Dermis microvascular lymphatic vessel endothelial cell (primary cell): ENCODE measurements at regions not wholly inside any gene's neighbourhood (a gene's known extent, or its start where the extent isn't known, plus 50 kb on each side); places are given as distances from the start of the nearest gene placed in this dataset.
"Not testable (repeated sequence)": the region's sequence is repeated elsewhere in the genome, so short reads cannot be mapped to it uniquely, and the experiment has no call there.

ENCODE experiments used
- DNase-seq, 2 donors: peaks; one replicate each; pipeline versions ENCODE4 v3.0.0 to v3.0.0-alpha.2; 2010; ENCODE audit warnings: low read depth in 2 of 2

- no peak for DNase-seq
Measured at GRCh38 chr13:55652657-55653056, 1488.1 kb upstream of the PRR20A start.

DNA sequence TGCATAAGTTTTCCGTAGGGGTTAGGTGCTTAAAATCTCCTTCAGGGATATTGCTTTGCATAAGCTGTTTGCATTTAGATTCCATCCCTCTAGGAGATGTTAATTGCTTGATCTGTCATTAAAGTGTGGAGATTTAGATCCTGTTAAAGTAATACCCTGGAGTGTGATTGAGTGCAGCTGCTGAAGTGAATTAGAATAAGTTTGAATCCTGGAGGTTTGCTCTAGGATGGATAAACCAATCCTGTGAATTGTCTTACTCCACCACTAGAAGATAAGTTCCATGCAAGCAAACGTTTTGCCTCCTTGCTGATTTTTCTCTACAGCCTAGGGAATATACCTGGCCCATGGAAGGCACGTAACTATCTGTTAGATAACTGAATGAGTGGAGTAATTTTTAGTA, 1487.2 kb upstream of the PRR20A start:
- DNase-seq, result no peak

DNA sequence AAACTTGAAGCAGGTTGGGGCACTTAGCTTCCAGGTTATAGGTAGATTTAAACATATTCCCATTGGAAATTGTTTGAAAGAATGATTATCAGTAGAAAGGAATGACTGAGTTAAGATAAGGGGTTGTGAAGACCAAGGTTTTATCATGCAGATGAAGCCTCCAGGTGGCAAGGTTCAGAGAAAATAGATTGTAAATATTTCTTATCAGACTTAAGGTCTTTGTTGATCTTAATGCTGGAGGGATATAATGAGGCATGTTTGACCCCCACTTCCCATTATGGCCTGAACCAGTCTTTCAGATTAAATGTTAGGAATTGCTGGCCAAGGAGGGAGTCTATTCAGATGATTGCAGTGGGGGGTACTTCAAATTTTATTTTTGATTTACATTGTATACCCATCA, 1486.5 kb upstream of the PRR20A start:
- no peak for DNase-seq

DNA sequence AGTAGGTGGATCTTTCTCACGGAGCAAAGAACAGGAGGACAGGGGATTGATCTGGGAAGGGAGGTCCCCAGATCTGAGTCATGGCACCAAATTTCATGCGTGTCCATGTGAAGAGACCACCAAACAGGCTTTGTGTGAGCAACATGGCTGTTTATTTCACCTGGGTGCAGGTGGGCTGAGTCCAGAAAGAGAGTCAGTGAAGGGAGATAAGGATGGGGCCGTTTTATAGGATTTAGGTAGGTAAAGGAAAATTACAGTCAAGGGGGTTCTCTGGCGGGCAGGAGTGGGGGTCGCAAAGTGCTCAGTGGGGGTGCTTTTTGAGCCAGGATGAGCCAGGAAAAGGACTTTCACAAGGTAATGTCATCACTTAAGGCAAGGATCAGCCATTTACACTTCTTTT, 1480.5 kb upstream of the PRR20A start:
- not testable (repeated sequence) for DNase-seq

DNA sequence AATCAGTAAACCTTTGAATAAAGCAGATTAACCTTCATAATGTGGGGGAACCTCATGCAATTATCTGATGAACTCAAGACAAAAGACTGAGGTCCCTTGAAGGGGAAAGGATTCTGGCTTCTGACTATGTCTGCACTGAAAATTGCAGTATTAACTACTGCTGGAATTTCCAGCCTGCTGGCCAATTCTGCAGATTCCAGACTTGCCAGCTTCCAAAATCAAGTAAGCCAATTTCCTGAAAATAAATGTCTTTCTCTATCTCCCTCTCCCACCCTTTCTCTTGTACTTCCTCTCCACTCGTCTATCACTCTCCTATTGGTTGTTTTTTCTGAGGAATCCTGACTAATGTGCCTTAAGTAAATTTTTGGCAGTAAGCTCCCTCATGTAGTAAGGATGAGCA, 1479.9 kb upstream of the PRR20A start:
- DNase-seq, result no peak

- no peak for DNase-seq
Measured at GRCh38 chr13:55661505-55661904, 1479.2 kb upstream of the PRR20A start.

GRCh38 chr13:55664178-55664577, 1476.5 kb upstream of the PRR20A start:
- no peak for DNase-seq

- no peak for DNase-seq
Measured at GRCh38 chr13:55669051-55669450, 1471.7 kb upstream of the PRR20A start.

DNA sequence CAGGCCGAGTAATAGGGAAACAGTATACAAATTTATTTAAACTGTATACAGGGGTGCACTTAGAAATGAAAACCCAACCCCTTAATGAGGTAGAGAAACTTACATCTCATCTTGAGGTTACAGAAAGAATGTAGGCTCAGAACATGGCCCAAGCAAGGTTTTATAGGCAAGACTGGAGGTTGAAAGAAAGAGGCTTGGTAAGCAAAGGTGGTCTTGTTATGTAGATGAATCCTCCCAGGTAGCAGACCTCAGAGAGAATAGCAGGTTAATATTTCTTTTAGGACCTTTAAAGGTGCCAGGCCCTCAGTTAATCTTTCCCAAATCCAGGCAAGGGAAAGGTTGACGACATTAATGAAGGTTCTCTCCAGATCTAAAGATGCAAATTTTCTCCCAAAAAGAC, 1466.8 kb upstream of the PRR20A start:
- no peak for DNase-seq

DNA sequence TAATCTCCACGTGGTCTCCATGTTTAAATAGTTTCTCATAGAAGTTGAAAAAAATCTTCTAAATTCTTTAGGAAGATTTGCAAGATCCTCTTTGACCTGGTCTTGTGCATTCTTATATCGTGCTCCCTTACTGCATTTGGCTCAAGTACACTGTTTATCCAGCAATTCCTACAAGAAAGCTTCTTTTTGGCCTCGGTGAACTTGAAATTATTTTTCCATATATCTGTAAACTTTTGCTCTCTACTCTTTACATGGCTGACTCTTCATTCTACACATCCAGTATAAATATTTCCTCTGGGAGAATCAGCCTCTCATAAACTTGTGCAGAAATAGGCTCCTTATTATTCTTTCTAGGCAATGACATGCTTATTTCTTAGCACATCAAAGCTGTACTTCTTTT, 1457.9 kb upstream of the PRR20A start:
- DNase-seq, result no peak

DNA sequence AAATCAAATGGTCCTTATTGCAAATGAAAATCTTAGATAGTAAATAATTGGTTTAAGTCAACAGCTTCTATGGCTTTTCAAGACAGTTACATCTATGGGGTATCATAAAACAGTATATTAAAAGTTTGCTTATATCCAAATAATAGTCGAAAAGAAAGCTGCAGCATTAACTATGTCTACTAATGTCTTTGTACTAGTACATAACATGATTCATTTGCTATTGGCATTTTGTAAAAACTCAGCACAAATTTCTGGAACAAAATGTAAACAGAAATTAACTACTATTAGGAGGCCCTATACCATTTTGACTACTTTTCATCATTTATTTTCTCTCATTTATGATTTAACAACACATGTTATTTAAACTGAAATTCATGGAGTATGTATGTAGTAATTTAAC, 1435.2 kb upstream of the PRR20A start:
- DNase-seq, result no peak

GRCh38 chr13:55705971-55706370, 1434.7 kb upstream of the PRR20A start:
- DNase-seq, result no peak

DNA sequence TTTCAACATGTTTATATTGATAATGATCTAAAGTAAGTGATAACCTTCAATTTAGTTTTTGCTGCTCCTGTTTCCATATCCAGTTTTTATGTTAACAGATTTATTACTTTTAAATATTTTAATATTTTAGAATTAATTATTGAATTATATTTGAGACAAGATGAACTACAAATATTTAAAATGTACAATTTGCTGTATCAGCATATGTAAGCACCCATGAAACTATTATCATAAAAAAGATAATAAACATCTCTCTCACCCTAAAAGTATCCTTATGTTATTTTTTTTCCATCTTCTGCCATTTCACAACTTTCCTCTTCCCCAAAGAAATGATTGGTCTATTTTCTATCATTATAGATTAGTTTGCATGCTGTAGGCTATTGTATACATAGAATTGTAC, 1426.6 kb upstream of the PRR20A start:
- DNase-seq, result no peak

DNA sequence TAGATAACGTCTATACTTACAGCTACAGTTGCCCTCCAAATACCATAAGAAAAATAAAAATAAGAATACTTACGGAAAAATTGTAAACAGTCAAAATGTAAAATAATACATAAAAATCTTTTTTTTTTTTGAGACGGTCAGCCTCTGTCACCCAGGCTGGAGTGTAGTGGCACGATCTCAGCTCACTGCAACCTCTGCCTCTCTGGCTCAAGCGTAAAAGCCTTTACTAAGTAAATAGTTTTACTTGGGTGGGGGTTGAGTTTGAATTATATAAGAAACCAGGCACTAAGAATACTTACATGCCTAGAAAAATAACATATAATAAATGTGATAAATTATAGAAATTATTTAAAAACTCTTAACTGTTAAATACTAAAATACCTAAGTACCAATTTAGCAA, 1413.0 kb upstream of the PRR20A start:
- no peak for DNase-seq

GRCh38 chr13:55728247-55728646, 1412.5 kb upstream of the PRR20A start:
- DNase-seq, result no peak

DNA sequence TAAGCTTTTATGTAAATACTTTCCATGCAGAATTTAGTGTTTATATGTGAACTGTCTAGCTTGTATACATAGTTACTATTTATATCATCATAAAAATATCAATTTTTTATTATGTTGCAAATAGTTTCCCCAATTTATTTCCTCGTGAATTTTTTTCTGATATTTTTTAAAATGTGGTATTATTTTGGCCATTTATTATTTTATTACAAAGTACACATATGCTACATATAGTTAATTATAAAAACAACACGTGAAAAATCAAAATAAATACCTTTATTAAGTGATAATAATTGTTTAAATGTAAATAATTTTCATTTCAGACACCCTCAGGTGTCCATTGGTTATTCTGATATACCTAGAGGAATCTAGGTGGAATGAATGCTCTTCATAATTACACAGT, 1394.9 kb upstream of the PRR20A start:
- DNase-seq, result no peak

- DNase-seq, result no peak
Measured at GRCh38 chr13:55761986-55762385, 1378.7 kb upstream of the PRR20A start.

GRCh38 chr13:55777612-55778011, 1363.1 kb upstream of the PRR20A start:
- no peak for DNase-seq

DNA sequence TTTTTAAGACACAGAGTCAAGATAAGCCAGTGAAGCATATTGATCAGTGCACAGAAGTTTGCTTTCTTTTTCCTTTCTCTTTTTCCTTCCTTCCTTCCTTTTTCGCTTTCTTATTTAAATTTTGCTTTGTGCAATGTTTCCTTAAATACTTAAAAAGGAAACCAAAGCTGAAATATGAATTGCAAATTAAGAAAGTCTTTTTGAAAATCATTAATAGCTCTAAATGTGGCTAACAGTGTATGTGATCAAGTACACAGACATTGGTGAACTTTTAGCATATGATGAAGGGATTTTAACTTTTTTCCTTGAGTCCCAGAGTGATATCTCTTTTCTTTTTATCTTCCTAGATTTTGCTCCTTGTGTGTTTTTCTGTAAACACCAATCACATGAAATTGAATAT, 1356.9 kb upstream of the PRR20A start:
- no peak for DNase-seq

DNA sequence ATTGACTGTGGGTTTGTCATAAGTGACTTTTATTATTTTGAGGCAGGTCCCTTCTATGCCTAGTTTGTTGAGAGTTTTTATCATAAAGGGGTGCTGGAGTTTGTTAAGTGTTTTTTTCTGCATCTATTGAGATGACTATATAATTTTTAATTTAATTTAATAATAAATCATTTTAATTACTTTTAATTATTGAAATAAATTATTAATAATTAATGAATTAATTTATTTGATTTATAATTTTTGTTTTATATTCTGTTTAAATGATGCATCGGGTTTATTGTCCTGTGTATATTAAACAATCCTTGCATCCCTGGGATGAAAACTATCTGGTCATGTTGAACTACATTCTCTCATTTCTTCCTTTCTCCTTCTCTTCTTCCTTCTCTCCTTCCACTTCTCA, 1352.2 kb upstream of the PRR20A start:
- DNase-seq, result no peak

DNA sequence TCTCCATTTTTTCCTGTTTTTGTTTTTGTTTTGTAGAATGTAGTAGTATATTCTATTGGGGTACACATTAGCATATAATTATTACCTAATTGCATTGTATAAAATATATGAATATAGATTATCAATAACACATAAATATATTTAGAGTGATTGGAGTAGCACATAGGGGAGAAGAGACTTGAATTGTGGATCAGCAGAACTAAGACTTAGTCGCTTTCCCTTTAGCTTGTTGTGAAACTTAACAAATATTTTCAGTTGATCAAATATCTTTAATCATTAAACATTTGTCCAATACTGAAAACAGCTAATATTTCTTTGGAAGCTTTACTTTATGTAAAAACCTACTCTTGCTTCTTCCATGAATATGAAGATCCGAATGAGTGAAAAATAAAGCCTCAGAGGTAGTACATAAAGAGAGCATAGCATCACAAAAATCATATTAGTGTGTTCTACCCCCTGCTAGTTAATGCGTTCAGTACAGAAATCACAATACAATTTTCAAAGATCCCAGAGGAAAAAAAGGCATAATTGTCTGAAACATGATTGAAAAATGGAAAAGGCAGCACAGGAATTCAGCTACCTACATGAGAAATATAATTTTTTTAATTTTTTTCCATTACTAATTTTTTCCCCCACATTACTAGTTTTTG, 1348.0 kb upstream of the PRR20A start:
- no peak for DNase-seq

DNA sequence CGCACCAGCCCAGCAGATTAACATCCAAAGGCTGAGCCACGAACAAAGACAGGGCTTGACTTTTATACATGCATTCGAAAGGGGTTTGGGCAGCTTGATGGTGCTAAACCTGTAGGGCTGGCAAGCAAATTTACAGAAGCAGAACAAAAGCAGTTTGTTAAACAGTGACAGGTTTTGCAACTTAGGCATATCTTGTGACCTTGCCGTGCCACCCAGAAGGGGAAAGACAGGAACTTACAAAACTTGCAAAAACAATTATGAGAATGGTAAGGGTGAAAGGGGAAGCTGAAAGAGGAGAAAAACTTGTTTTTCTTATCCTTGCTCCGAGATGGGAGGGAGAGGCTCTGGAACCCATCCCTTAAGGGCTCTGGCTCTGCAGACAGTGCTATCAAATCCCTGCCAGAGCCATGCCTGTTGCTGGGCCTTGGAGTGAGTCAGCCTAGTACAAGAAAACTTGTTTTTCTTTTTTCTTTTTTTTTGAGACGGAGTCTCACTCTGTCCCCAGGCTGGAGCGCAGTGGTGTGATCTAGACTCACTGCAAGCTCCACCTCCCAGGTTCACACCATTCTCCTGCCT, 1325.2 kb upstream of the PRR20A start:
- no peak for DNase-seq

DNA sequence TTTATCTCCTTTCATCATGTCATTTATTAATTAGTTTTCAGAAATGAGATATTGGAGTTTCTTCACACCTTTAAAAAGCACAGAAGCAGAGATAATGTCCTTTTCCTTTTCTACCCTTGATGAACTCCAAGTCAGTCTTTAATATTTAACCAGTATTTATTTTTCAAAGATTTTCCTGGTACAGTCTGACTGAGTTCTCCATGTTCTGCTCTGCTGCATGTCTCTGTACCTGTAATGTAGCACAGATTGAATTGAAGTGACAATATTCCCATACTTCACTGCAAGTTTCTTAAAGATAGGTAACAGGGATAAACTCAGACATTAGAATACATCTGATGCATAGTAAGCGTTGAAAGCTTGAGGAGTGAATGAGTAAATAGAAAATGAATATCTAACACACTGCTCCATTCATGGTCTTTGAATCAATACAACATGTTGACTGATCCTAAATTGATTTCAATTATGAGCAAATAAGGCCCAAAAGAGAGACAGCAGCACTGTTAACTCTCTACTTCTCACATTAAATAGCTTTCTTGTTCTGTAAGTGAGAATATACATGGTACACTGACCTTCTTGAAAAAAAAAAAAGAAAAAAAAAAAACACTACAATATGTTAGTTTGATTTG, 1323.6 kb upstream of the PRR20A start:
- DNase-seq, result no peak
